ENCODE measurements at regions not wholly inside any gene's neighbourhood (a gene's known extent, or its start where the extent isn't known, plus 50 kb on each side); places are given as distances from the start of the nearest gene placed in this dataset.

GRCh38 chr5:153209016-153209415, 281.5 kb upstream of the GRIA1 start:
- Histone ChIP-seq H3K79me2 (ENCODE audit: control insufficient read depth, insufficient read depth, low read length) (no peaks in the 10 kb centered on the region), H4K20me1 (ENCODE audit: control insufficient read depth, extremely low read depth, insufficient read depth, low read length) (no peaks in the 10 kb centered on the region), H2AFZ (ENCODE audit: control insufficient read depth, low read length) (no peak overlapping the region), H3K4me2 (ENCODE audit: control insufficient read depth, extremely low read depth, insufficient read depth, low read depth, low read length) (no peak overlapping the region), H3K9me3 (ENCODE audit: control insufficient read depth, low read depth, low read length) (no peaks in the 10 kb centered on the region), H3K36me3 (ENCODE audit: control insufficient read depth in 2 of 2, extremely low read depth in 1 of 2, insufficient read depth in 2 of 2, low read length in 2 of 2) (no peaks in the 10 kb centered on the region), H3K4me1 (ENCODE audit: control insufficient read depth, extremely low read depth, insufficient read depth, low read length) (no peaks in the 10 kb centered on the region), H3K9me1 (ENCODE audit: control insufficient read depth, extremely low read depth, insufficient read depth, low read length) (no peaks in the 10 kb centered on the region), H3K4me3 (ENCODE audit: control insufficient read depth in 2 of 3, extremely low read depth in 1 of 3, insufficient read depth in 2 of 3, low read depth in 1 of 3, low read length in 3 of 3) (no peak overlapping the region), H3K27ac (ENCODE audit: control insufficient read depth, insufficient read depth, low read length) (no peak overlapping the region), H3K9ac (ENCODE audit: control insufficient read depth, extremely low read depth, insufficient read depth, low read length) (no peak overlapping the region), H3K27me3 (ENCODE audit: control insufficient read depth, extremely low read depth, insufficient read depth, low read length) (no peaks in the 10 kb centered on the region)
- FAIRE-seq (no peak), DNase-seq (ENCODE audit: low read depth, low spot score) (no peak)
- dilution Hi-C loops (cut with MboI; ENCODE audit: extremely low pct_ligation_motif_present, low sequenced_read_pairs) = no loop called here
- TF ChIP-seq EZH2 (IDR thresholded peaks at IDR 0.05; ENCODE audit: low read length) = no peak
- no peak for TF ChIP-seq CTCF (optimal IDR thresholded peaks at IDR 0.05 in 1 of 3, IDR thresholded peaks at IDR 0.05 in 1 of 3, conservative IDR thresholded peaks at IDR 0.05 in 1 of 3; ENCODE audit: extremely low read depth in 1 of 3, insufficient read depth in 2 of 3, low read length in 3 of 3)

- Histone ChIP-seq H3K4me3 (ENCODE audit: control insufficient read depth in 2 of 3, extremely low read depth in 1 of 3, insufficient read depth in 2 of 3, low read depth in 1 of 3, low read length in 3 of 3) (no peak overlapping the region), H3K4me1 (ENCODE audit: control insufficient read depth, extremely low read depth, insufficient read depth, low read length) (no peaks in the 10 kb centered on the region), H2AFZ (ENCODE audit: control insufficient read depth, low read length) (no peak overlapping the region), H3K79me2 (ENCODE audit: control insufficient read depth, insufficient read depth, low read length) (no peaks in the 10 kb centered on the region), H3K9me1 (ENCODE audit: control insufficient read depth, extremely low read depth, insufficient read depth, low read length) (no peaks in the 10 kb centered on the region), H3K27ac (ENCODE audit: control insufficient read depth, insufficient read depth, low read length) (no peak overlapping the region), H4K20me1 (ENCODE audit: control insufficient read depth, extremely low read depth, insufficient read depth, low read length) (no peaks in the 10 kb centered on the region), H3K4me2 (ENCODE audit: control insufficient read depth, extremely low read depth, insufficient read depth, low read depth, low read length) (no peak overlapping the region), H3K9me3 (ENCODE audit: control insufficient read depth, low read depth, low read length) (no peaks in the 10 kb centered on the region), H3K9ac (ENCODE audit: control insufficient read depth, extremely low read depth, insufficient read depth, low read length) (no peak overlapping the region), H3K27me3 (ENCODE audit: control insufficient read depth, extremely low read depth, insufficient read depth, low read length) (no peaks in the 10 kb centered on the region), H3K36me3 (ENCODE audit: control insufficient read depth in 2 of 2, extremely low read depth in 1 of 2, insufficient read depth in 2 of 2, low read length in 2 of 2) (no peaks in the 10 kb centered on the region)
- TF ChIP-seq CTCF (optimal IDR thresholded peaks at IDR 0.05 in 1 of 3, IDR thresholded peaks at IDR 0.05 in 1 of 3, conservative IDR thresholded peaks at IDR 0.05 in 1 of 3; ENCODE audit: extremely low read depth in 1 of 3, insufficient read depth in 2 of 3, low read length in 3 of 3) (no peak), EZH2 (IDR thresholded peaks at IDR 0.05; ENCODE audit: low read length) (no peak)
- DNase-seq (ENCODE audit: low read depth, low spot score) (no peak), FAIRE-seq (no peak)
- dilution Hi-C loops (cut with MboI; ENCODE audit: extremely low pct_ligation_motif_present, low sequenced_read_pairs) = no loop called here
Measured at GRCh38 chr5:153209687-153210086, 280.8 kb upstream of the GRIA1 start.
